A549 (cell line): ENCODE measurements at regions not wholly inside any gene's neighbourhood (a gene's known extent, or its start where the extent isn't known, plus 50 kb on each side); places are given as distances from the start of the nearest gene placed in this dataset.

Experiments used
- ATAC-seq, 2 experiments: fragments of 200-7000 bp in 1 of 2; fragments of >200 bp in 1 of 2; cut with Nextera tagmentation in 1 of 2; cut with Tn5 transposase in 1 of 2; 3 replicates each; pipeline versions ENCODE4 v1.8.0 to v1.9.1; 2018 to 2020; ENCODE audit warnings: mild to moderate bottlenecking in 1 of 2, moderate library complexity in 1 of 2
- CTCF ChIA-PET: fragments of 300-600 bp; sonication (Branson Sonifier 250); formaldehyde crosslinking; extraction: SDS; loops from one replicate; lab custom pipeline; 2021; ENCODE audit warnings: antibody characterized with exemption, inconsistent platforms; lab: Yijun Ruan, JAX
- POLR2A ChIA-PET: fragments of 350-600 bp; formaldehyde crosslinking; extraction: SDS; loops from one replicate; lab custom pipeline; 2021; ENCODE audit warnings: antibody characterized with exemption, inconsistent platforms; lab: Yijun Ruan, JAX
- DNase-seq, 2 experiments: peaks; one replicate each; pipeline versions ENCODE4 v3.0.0 to v3.0.0-alpha.2; 2011 to 2016; ENCODE audit warnings: low read depth in 1 of 2, low spot score in 1 of 2
- FAIRE-seq: peaks from 2 replicates; lab custom pipeline; 2011; peaks lifted over from hg19 to GRCh38; lab: Jason Lieb, UNC
- H3K27ac ChIP-seq, 2 experiments: fragments of >200 bp; sonication (Bioruptor Twin); formaldehyde crosslinking; 3 replicates each; pipeline ENCODE4 v1.5.1; 2016 to 2017
- H3K4me1 ChIP-seq: fragments of >200 bp; sonication (Bioruptor Twin); formaldehyde crosslinking; 3 replicates; pipeline ENCODE4 v1.6.1; 2016
- H3K4me2 ChIP-seq: fragments of >200 bp; sonication (Bioruptor Twin); formaldehyde crosslinking; 3 replicates; pipeline ENCODE4 v1.6.1; 2016
- H3K4me3 ChIP-seq: fragments of >200 bp; sonication (Bioruptor Twin); formaldehyde crosslinking; 3 replicates; pipeline ENCODE4 v1.5.1; 2016
- H3K9me3 ChIP-seq: fragments of >200 bp; sonication (Bioruptor Twin); formaldehyde crosslinking; 3 replicates; pipeline ENCODE4 v1.6.1; 2016
- E2F6 ChIP-seq: IDR thresholded peaks from 2 replicates; pipeline ENCODE4 v1.6.1; 2012; ENCODE audit warnings: low read depth, borderline replicate concordance
- HEYL ChIP-seq: fragments of 250-450 bp; sonication (Bioruptor Pico); IDR thresholded peaks from 2 replicates; pipeline ENCODE4 v1.8.0; 2021; ENCODE audit warnings: mild to moderate bottlenecking, moderate library complexity
- HMGXB4 ChIP-seq: fragments of 250-450 bp; sonication (Bioruptor Pico); IDR thresholded peaks from 2 replicates; pipeline ENCODE4 v1.5.0; 2021; ENCODE audit warnings: mild to moderate bottlenecking, moderate library complexity, borderline replicate concordance
- HOXB5 ChIP-seq: fragments of 250-450 bp; sonication (Bioruptor Pico); IDR thresholded peaks from 2 replicates; pipeline ENCODE4 v1.5.0; 2020; ENCODE audit warnings: mild to moderate bottlenecking, moderate library complexity
- JUN ChIP-seq, 2 experiments: fragments of >200 bp; sonication (Bioruptor Twin); formaldehyde crosslinking; IDR thresholded peaks; 2 replicates in 1 of 2; 3 replicates in 1 of 2; pipeline ENCODE4 v1.6.1; 2016 to 2017
- JUNB ChIP-seq: fragments of >200 bp; sonication (Bioruptor Twin); formaldehyde crosslinking; IDR thresholded peaks from 2 replicates; pipeline ENCODE4 v1.6.1; 2016
- KDM1A ChIP-seq: fragments of 200-600 bp; sonication (generic); IDR thresholded peaks from 2 replicates; pipeline ENCODE4 v1.6.1; 2016; ENCODE audit warnings: low read depth, mild to moderate bottlenecking
- MAFK ChIP-seq: fragments of 450-650 bp; IDR thresholded peaks from 2 replicates; pipeline ENCODE4 v1.6.1; 2014; ENCODE audit not compliant: partially characterized antibody
- MAZ ChIP-seq: fragments of 150-350 bp; IDR thresholded peaks from 2 replicates; pipeline ENCODE4 v1.6.1; 2014; ENCODE audit warnings: antibody characterized with exemption, low read depth, low read length, borderline replicate concordance
- NPAS2 ChIP-seq: fragments of 250-450 bp; sonication (Bioruptor Pico); IDR thresholded peaks from 2 replicates; pipeline ENCODE4 v1.8.0; 2022; ENCODE audit warnings: mild to moderate bottlenecking, moderate library complexity, borderline replicate concordance
- POLR2A ChIP-seq: IDR thresholded peaks from 2 replicates; pipeline ENCODE4 v1.6.1; 2012; ENCODE audit warnings: mild to moderate bottlenecking, low read length
- RAD21 ChIP-seq, 2 experiments: fragments of >200 bp in 1 of 2; sonication (Bioruptor Twin) in 1 of 2; formaldehyde crosslinking in 1 of 2; IDR thresholded peaks in 1 of 2; conservative IDR thresholded peaks in 1 of 2; 2 replicates in 1 of 2; 3 replicates in 1 of 2; pipeline ENCODE4 v1.6.1; 2012 to 2018; ENCODE audit warnings: inconsistent platforms in 1 of 2
- RCOR1 ChIP-seq: fragments of 150-350 bp; IDR thresholded peaks from 2 replicates; pipeline ENCODE4 v1.6.1; 2014; ENCODE audit warnings: antibody characterized with exemption, low read length, low read depth
- REST ChIP-seq: fragments of 200-600 bp; sonication (generic); IDR thresholded peaks from 2 replicates; pipeline ENCODE4 v1.6.1; 2016; ENCODE audit warnings: antibody characterized with exemption, mild to moderate bottlenecking, moderate library complexity
- TP53 ChIP-seq: fragments of 250-450 bp; sonication (Bioruptor Pico); IDR thresholded peaks from 2 replicates; pipeline ENCODE4 v1.5.0; 2021; ENCODE audit warnings: mild to moderate bottlenecking, moderate library complexity
- USF2 ChIP-seq: fragments of 450-650 bp; IDR thresholded peaks from 2 replicates; pipeline ENCODE4 v1.6.1; 2014; ENCODE audit warnings: antibody characterized with exemption
- ZNF302 ChIP-seq: fragments of 250-450 bp; sonication (Bioruptor Pico); IDR thresholded peaks from 2 replicates; pipeline ENCODE4 v1.9.0; 2021; ENCODE audit warnings: inconsistent platforms, mild to moderate bottlenecking, moderate library complexity
- WGBS: methylation state at CpG from one replicate; pipeline ENCODE4 v1.1.6; 2017; ENCODE audit errors: missing lambda C conversion rate; 5-methylcytosine and 5-hydroxymethylcytosine counted together

GRCh38 chr4:89410687-89411086, 103.1 kb upstream of the GPRIN3 start:
- DNase-seq (no peak), FAIRE-seq (no peak), ATAC-seq (no peak)
- Histone ChIP-seq H3K9me3 (no peaks in the 10 kb centered on the region), H3K27ac (no peak overlapping the region), H3K4me1 (no peaks in the 10 kb centered on the region), H3K4me3 (no peak overlapping the region), H3K4me2 (no peak overlapping the region)
- WGBS: 39% methylated on average over 1 of the region's 1 CpG
- ChIA-PET CTCF (interaction anchor here (1.0 kb wide), 1 partner anchor 15 kb away, joined by 3 read pairs; no protein-coding TSS in a partner anchor), POLR2A (no interaction called here)
- TF ChIP-seq RCOR1 (no peak), ZNF302 (CRISPR knock-in tag) (no peak), JUN (IDR thresholded peaks at IDR 0.05) (no peak), RAD21 (conservative IDR thresholded peaks at IDR 0.05 in 1 of 2, IDR thresholded peaks at IDR 0.05 in 1 of 2) (no peak), TP53 (CRISPR knock-in tag) (no peak), HMGXB4 (CRISPR knock-in tag) (no peak), POLR2A (no peak)

- WGBS: 77% methylated on average over 3 of the region's 3 CpGs
- CTCF ChIA-PET: interaction anchor here (1.7 kb wide), 1 partner anchor 178 kb away, joined by 6 read pairs; no protein-coding TSS in a partner anchor
- TF ChIP-seq REST (no peak), MAZ (no peak), HEYL (CRISPR knock-in tag) (no peak), MAFK (no peak), JUNB (no peak), NPAS2 (CRISPR knock-in tag) (no peak), E2F6 (no peak)
- TF ChIP-seq, all 56 proteins: peak for 0
Observed at GRCh38 chr4:89404530-89404929, 96.9 kb upstream of the GPRIN3 start.

GRCh38 chr4:89403826-89404225, 96.2 kb upstream of the GPRIN3 start:
- WGBS: 56% methylated on average over 2 of the region's 2 CpGs

More at GRCh38 chr4:89404530-89404929, 96.9 kb upstream of the GPRIN3 start:
- ATAC-seq: no peak
- Histone ChIP-seq H3K4me3 (no peak overlapping the region), H3K27ac (no peak overlapping the region), H3K9me3 (no peaks in the 10 kb centered on the region), H3K4me2 (no peak overlapping the region), H3K4me1 (0 out of 3 replicates have a peak, but pooled peaks cover 3% of the 10 kb centered on the region)
- POLR2A ChIA-PET: no interaction called here
- no peak for FAIRE-seq
- no peak for DNase-seq

More at GRCh38 chr4:89403826-89404225, 96.2 kb upstream of the GPRIN3 start:
- H3K4me1 ChIP-seq: 0 out of 3 replicates have a peak, but pooled peaks cover 3% of the 10 kb centered on the region
- ATAC-seq: no peak
- no peak overlapping the region for H3K27ac ChIP-seq
- TF ChIP-seq KDM1A: no peak
- TF ChIP-seq MAFK: no peak
- TF ChIP-seq HOXB5 (CRISPR knock-in tag): no peak
- no peak for TF ChIP-seq USF2
- H3K9me3 ChIP-seq: no peaks in the 10 kb centered on the region
- ChIA-PET POLR2A (no interaction called here), CTCF (interaction anchor here (1.7 kb wide), 1 partner anchor 178 kb away, joined by 6 read pairs; no protein-coding TSS in a partner anchor)
- no peak overlapping the region for H3K4me2 ChIP-seq
- H3K4me3 ChIP-seq: no peak overlapping the region
- no peak for FAIRE-seq
- DNase-seq: no peak
